GM19468 (cell line): ENCODE measurements at regions not wholly inside any gene's neighbourhood (a gene's known extent, or its start where the extent isn't known, plus 50 kb on each side); places are given as distances from the start of the nearest gene placed in this dataset.
"Not testable (repeated sequence)": the region's sequence is repeated elsewhere in the genome, so short reads cannot be mapped to it uniquely, and the experiment has no call there.

Source experiments
- ATAC-seq: cut with Tn5 transposase; IDR thresholded peaks from one replicate; pipeline ENCODE4 v1.9.1; 2021; ENCODE audit warnings: mild to moderate bottlenecking, moderate library complexity, moderate number of reproducible peaks; ENCODE audit not compliant: unreplicated experiment; ENCODE audit errors: extremely low read depth

GRCh38 chr17:71189493-71189831, 931.4 kb upstream of the SOX9 start:
- ATAC-seq: no peak

- ATAC-seq: no peak
These were observed 928.7 kb upstream of the SOX9 start for GRCh38 chr17:71192039-71192555.

- ATAC-seq: no peak
These were observed 928.0 kb upstream of the SOX9 start for GRCh38 chr17:71192848-71193247.

- no peak for ATAC-seq
These were observed 920.2 kb upstream of the SOX9 start for GRCh38 chr17:71200597-71200996.

GRCh38 chr17:71201639-71202038, 919.2 kb upstream of the SOX9 start:
- ATAC-seq: no peak

- no peak for ATAC-seq
These were observed 918.4 kb upstream of the SOX9 start for GRCh38 chr17:71202449-71202848.

- no peak for ATAC-seq
These were observed 916.9 kb upstream of the SOX9 start for GRCh38 chr17:71203953-71204352.

- not testable (repeated sequence) for ATAC-seq
These were observed 914.9 kb upstream of the SOX9 start for GRCh38 chr17:71205951-71206350.

- no peak for ATAC-seq
These were observed 912.6 kb upstream of the SOX9 start for GRCh38 chr17:71208111-71208704.

- no peak for ATAC-seq
These were observed 906.9 kb upstream of the SOX9 start for GRCh38 chr17:71213936-71214335.

GRCh38 chr17:71217769-71218168, 903.1 kb upstream of the SOX9 start:
- ATAC-seq: no peak

GRCh38 chr17:71224824-71225575, 895.8 kb upstream of the SOX9 start:
- no peak for ATAC-seq

GRCh38 chr17:71227841-71228240, 893.0 kb upstream of the SOX9 start:
- no peak for ATAC-seq

- no peak for ATAC-seq
These were observed 891.8 kb upstream of the SOX9 start for GRCh38 chr17:71229070-71229469.

- no peak for ATAC-seq
These were observed 887.8 kb upstream of the SOX9 start for GRCh38 chr17:71232801-71233559.

- no peak for ATAC-seq
These were observed 886.5 kb upstream of the SOX9 start for GRCh38 chr17:71234349-71234748.

GRCh38 chr17:71237903-71238538, 882.8 kb upstream of the SOX9 start:
- no peak for ATAC-seq

GRCh38 chr17:71247441-71248015, 873.3 kb upstream of the SOX9 start:
- ATAC-seq: no peak

GRCh38 chr17:71251276-71251675, 869.5 kb upstream of the SOX9 start:
- no peak for ATAC-seq

- ATAC-seq: no peak
These were observed 868.9 kb upstream of the SOX9 start for GRCh38 chr17:71251951-71252350.
